GM21619 (cell line): ENCODE measurements at regions not wholly inside any gene's neighbourhood (a gene's known extent, or its start where the extent isn't known, plus 50 kb on each side); places are given as distances from the start of the nearest gene placed in this dataset.

ENCODE experiments used
- ATAC-seq: cut with Tn5 transposase; IDR thresholded peaks from one replicate; pipeline ENCODE4 v1.9.1; 2021; ENCODE audit not compliant: unreplicated experiment

DNA sequence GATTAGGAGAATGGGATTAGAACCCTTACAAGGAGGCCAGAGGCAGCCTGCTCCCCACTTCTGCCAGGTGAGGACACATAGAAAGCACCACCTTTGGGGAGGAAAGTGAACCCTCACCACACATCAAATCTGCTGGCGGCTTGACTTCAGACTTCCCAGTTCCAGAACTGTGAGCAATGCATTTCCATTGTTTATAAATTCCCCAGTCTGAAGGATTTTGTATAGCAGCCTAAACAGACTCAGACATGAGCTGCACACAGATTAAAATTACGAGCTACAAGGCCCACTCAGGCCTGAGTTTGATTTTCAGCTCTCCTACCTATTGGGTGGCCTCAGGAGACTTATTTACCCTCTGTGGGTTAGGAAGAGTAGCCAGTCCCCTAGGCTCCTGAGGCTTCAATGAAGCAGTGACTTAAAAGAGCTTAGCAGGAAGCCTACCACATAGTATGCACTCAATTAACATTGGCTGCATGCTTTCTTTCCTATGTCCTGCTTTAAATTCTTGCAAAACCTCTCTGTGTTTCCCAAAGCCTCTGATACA is 350.7 kb upstream of the ZMIZ1 start:
- ATAC-seq, result no peak

DNA sequence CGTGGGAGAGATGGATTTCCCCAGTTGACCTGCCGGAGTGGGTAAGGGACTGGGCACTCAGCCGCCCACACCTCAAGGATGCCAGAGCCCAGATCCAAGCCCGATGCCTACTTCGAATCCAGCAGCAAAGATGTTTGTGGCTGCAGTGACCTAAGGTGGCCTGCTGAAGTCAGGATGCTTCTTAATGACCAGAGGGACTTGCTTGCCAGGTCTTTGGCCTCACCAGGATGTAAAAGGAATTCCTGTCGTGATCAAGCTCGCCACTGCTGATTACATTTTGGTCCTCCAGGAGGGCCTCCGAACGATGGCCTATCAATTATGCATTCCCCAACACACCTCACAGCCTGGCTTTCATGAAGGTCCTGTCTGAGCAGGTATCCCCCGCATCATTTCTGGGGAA is 349.5 kb upstream of the ZMIZ1 start:
- no peak for ATAC-seq

DNA sequence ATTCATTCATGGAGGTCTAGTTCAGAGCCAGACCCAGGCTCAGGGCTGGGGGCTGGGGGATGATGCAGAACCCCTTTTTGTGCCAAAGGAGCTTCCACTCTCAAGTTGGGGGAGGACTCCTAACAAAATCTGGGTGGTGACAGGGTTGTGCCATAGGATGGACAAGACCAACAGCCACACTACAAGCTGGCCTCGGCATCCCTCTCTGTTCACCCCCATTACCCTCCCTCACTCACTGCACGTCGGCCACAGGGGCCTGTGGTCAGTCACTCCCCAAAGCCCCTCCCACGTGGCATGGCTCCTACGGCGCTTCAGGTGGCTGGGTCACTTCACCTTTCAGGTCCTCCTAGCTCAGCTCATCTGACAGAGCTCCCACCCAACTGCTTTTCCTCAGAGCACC is 348.7 kb upstream of the ZMIZ1 start:
- ATAC-seq, result no peak

DNA sequence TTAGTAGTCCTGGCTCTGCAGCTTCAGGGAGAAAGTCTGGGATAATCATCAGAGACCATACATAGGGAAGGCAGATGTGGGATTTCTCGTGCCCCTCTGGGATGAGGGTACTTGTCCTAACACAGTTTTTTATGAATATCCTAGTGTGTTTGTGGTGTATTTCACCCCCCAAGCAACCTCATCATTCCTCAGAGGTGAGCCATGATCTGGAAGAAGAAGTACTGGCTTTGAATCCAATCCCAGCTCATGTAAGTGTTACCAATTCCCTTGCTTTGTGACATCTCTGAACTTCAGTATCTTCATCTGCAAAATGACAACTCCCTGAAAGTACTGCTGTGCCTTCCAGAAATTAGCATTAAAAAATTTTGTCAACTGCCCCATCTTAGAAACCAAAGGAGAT is 347.5 kb upstream of the ZMIZ1 start:
- ATAC-seq, result no peak

DNA sequence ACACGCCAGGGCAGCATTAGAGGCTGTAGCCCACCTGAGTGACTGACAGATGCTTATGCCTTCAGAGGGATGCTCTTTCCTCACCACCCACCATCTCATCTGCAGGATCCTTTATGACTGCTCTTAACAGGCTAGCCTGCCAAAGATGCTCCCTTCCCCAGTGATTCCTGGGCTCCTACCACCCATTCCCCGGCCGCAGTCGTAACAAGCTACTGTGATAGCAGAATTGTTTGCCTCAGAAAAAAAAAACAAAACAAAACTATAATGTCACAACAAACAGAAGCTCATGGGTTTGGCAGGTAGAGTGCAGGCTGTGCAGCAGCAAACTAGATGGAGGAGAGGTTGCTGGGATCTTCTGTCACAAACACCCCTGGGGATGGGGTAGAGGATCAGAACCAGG is 343.9 kb upstream of the ZMIZ1 start:
- no peak for ATAC-seq

DNA sequence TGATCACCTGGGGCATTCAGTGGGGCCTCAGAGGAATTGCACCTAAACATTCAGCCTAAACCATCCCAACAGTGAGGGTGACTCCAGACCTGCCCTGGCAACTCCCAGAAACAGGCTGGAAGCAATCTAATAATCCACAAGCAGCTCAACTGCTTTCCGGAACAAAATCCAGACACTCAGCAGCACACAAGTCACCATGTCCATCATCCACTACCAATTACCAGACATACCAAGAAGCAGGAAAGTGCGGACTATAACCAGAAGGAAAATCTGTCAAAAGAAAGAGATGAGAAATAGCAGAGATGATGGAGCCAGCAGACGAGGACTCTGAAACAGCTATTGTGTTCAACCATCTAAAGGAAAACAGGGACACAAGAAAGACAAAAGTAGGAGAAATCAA is 342.6 kb upstream of the ZMIZ1 start:
- ATAC-seq, result no peak

DNA sequence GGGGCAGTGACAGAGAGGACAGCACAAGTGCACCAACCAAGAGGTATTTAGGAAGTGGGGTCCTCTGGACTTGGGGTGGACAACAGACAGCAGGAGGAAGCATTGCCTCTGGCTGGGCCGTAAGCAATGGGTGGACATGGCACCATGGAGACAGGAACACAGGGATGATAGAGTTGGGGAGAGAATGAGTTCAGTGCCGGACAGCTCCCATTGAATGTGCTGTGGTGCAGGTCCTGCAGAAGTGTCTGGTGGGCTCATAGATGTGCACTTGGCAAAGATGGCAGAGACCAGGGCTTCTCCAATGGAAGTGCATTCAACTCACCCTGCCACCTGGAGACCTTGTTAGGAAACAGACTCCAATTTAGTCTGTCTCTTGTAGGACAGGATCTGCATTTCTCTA is 341.5 kb upstream of the ZMIZ1 start:
- no peak for ATAC-seq

DNA sequence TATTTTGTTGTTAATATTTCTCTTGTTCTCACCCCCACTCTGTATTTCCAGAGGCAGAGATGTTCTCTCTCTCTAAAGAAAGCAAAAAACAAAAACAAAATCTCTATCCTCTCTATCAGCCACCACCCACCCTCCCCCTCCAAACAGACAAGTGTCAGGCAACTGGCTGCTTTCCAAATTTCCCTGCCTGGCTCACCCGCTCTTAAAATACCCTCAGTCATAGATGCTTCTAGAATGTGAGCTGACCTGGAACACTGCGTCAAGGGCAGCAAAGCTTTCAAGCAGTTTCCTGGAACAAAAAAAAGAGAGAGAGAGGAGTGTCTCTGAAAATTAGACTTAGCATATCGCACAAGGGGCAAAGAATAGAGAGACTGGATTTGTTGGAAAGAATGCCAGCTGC is 341.0 kb upstream of the ZMIZ1 start:
- no peak for ATAC-seq

DNA sequence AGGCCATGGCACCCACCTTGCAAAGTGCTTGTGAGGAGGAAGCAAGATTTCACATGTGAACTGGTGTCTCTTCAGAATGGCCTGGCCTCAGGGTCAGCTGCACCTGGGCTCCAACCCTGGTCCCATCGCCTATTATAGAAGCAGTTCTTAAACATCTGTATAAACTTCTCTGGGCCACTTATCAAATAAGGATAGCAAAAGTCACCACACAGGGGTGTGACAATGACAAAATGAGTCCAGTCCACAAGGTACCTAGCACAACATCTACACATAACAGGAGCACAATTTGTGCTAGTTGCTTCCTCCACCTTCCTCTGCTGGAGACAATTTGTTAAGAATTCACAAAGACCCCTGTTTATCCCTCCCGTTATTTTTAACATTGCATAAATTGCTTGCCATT is 340.6 kb upstream of the ZMIZ1 start:
- ATAC-seq, result no peak

DNA sequence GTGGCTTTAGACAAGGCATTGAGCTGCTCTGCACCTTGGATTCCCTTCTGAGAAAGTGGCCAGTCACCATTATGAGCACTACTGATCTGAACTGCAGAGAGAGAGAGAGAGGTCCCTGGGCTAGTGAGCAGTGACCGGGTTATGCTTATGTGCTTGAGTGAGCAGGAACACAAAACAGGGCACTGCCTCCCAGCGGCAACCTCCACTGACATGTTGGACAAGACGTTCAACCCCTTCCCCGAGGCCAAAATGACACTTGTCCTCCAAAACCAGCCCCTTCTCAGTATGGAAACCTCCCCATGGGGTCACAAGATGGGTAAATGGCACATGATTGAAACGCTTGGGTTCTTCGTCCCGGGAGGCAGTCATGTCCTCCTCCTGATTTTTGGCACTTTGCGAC is 339.4 kb upstream of the ZMIZ1 start:
- no peak for ATAC-seq

DNA sequence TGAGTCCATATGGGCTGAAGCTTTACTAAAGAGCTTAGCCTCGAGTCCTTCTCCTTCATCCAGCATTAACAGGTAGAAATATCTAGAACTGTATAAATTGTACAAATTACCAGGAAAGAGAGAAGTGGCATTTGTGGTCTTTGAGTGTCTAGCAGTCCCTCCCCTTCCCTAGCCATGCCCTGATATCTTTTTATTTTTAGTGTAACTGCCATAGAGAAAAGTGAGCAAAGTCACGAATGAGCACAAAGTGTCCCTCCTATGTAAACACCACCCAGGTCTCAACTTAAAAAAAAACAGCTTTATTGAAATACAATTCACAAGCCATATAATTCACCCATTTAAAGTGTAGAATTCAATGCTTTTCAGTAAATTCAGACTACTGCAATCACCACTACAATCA is 339.0 kb upstream of the ZMIZ1 start:
- no peak for ATAC-seq

DNA sequence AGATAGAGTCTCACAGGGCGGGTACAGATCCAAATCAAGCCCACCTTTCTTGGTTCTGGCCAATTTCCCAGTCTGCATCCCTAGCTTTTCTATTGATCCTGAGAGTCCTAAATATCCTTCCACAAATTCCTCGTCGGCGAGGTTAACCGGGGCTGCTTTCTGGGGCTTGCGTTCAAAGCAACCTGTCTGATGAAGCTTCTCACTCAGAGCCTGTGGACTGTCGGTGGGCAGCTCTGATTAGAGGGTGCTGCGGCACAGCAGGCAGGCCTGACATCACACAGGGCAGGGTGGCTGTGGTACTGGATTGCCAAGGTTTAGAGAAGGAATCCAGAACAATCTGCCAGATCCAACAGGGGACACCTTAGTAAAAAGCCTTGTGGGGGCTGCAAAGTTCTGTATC is 338.0 kb upstream of the ZMIZ1 start:
- no peak for ATAC-seq

DNA sequence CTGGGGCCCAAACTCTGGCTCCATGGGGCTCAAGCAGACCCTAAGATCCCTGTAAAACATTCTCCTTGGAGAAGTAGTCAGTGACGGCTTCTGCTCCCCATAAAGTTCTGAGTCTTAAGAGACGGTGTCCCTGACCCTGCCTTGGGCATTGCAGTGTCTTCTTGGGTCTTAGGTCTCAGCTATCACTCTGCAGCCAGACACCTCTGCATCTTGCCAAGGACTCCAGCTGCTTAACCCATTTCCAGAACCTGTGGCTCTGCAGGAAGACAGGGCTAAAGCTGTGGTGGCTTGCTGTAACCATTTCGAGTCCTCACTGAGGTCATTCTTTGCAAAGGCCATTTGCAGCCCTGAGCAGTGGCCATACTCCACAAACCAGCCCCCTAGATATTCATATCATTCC is 337.1 kb upstream of the ZMIZ1 start:
- ATAC-seq, result no peak

DNA sequence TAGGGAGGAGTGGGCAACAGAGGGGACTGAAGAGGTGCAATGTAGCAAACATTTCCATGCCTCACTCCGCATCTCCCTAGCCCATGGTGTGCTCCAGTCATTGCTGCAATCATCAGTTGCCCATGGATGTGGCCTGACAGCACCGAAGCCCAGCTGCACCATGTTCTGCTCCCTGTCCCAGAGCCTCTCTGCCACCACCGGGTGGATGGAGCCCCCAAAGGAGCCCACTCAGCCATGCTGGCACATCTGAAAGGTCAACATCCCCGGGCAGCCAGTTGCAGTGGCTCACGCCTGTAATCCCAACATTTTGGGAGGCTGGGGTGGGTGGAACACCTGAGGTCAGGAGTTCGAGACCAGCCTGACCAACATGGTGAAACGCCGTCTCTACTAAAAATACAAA is 336.4 kb upstream of the ZMIZ1 start:
- no peak for ATAC-seq

DNA sequence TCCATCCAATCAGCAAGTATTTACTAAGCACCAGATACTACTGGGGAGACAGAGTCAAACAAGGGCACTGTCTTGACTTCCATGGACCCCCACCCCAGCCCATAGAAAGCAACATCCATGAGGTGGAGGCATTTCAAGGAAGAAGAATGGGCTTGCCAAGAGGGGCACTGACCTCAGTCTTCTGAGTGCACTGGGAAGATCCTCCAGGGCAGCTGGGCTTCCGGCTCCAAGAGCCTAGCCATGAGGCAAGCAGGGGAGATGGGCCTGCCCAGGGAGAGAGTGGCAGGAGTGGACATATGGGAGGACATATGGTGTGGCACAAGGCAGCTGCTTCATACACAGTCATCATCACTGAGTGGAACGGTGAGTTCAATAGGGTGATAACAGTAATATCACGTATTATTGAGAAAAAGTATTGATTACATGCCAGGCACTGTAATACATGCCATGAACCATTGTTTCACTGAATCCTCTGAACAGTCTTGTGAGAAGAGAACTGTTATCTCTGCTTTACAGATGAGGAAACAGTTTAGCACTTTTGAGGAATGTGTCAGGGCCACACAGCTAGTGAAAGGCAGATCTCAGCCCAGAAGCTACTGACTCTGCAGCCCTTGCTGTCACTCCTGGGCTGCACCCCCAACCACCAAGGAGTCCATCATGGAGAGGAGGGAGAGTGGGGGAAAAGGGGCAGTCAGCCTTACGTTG is 331.7 kb upstream of the ZMIZ1 start:
- no peak for ATAC-seq

DNA sequence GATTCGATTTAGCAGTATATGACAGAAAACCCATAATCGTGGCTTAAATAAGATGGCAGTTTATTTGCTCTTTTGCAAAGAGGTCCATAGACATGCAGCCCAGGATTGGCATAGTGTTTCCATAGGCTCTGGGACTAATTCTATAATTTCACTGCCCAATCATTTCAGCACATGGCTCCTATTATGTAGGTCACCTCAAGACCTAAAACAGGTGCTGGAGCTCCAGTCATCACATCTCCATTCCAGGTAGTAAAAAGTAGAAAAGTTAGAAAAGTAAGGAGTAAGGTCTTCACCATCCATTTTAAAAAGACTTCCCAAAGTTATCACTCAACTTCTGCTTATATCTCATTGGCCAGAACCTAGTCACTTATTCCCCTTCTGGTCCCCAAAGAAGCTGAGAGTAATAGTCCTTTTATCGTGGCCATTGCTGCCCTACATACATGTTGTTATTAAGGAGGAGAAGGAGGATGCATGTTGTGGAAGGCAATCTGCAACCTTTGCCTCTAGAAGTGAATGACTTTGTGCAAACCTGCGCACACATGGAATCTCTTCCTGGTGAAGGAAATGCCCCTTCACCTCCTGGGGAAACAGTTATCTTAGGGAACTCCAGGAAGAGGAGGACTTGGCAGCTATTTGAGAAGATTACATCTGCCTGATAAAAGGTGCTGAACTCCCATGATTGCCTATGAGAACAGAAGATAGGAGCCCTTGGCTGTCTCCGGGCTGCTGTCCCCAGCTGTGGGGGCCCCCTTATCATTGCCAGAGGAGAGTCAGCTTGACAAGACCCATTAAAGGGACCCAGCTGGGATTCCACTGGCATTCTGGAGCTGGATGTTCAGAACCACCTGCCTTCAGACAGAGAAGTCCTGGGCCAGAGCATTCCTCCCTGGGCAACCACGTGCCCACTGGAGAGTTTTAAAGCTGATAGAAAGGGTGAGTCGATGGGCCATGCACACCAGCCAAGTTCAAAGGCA is 330.6 kb upstream of the ZMIZ1 start:
- no peak for ATAC-seq

DNA sequence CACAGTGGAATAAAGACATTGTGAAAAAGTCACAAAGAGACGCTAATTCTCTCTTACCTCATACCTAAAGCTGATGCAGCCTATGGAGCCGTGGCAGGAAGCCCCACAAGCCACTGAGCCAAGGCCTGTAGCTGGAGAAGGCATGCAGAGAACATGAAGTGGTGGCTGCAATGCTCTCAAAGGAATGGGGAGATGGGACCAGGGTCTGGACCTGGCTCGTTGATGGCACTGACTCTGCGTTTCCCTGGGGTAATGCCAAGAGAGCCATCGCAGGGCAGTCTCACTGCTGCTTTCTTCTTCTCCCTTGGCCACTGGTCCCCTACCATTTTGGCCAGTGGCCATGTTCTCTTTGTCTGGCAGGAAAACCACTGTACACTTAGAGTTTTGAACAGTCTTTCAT is 329.9 kb upstream of the ZMIZ1 start:
- ATAC-seq, result no peak

DNA sequence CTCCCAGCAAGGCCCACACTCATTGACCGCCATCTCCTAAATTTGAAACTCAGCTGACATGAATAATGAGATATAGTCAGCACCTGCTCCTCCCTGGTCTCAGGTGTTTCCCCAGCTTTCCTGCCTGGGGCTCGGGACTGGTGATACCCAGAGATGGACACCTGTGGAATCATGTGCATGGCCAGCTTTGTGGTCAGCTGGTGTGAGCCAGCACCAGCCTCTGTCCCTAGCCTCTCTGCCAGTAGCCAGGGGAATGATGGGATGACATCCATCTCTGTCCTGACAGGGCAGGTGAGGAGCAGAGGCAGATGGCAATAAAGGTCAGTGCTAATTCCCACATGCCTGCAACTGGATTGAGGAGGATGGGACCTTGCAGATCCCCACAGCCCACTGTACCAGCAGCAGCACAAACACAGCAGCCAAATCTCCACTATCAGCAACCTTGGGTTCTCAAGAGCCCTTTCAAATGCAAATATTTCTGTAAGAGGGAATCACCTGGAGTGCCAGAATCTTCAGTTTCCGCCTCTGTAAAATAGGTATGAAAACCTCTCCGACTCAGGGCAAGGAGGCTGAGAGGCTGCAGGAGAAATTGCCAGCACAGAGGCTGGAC is 329.2 kb upstream of the ZMIZ1 start:
- ATAC-seq, result no peak

DNA sequence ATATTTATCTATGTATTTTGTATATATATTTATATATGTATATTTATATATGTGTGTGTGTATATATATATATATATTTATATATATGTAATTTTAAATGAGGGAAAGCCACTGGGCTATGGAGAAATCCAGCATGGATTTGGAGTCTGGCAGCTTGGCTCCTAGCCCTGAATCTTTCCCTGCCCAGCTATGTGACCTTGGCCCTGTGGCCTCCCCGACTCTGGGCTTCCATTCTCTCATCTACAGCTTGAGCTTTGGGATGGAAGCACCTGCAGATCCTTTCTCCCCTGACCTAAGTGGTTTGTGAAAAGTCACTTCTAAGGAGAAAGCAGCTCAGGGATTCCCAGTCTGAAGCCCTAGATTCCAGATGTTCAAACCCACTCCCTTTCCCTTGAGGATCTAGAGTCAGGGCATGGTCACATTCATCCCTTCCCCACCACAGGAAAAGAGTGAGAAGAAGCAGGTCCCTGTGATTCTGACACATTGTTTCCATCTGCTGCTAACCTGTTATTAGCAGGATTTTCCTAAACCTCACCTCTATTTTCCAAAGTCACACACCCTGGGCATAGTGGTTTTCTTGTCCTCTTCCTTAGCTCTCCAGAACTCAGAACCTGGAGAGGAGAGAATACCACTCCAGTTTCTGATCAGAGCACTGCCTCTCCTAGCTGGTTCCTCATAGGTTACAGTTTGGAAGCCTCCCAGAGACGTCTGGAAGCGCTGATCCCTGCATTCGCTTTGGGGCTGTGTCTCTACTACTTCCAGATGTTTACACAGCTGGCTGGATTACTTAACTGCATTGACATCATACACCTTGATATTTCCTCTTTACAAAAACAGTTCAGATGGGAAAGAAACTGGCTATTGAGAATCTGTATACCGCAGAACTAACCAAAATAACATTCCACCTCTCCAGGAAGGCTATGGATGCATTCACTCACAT is 327.5 kb upstream of the ZMIZ1 start:
- no peak for ATAC-seq

DNA sequence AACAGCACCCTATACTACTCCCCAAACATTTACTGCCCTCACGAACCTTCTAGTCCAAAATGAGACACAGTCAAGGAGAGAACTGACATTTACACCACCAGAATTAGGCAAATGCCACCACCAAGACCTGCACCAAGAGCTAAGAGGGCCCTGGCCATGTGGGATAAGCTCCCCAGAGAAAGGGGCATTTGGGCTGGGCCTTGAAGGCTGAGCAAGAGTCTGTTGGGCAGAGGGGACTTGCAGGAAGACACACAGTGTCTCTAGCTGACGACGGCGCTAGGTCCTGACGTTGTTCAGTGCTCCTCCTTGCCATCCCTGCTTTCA is 326.4 kb upstream of the ZMIZ1 start:
- ATAC-seq, result no peak
